ENCODE measurements at regions not wholly inside any gene's neighbourhood (a gene's known extent, or its start where the extent isn't known, plus 50 kb on each side); places are given as distances from the start of the nearest gene placed in this dataset.
A peak's percentile ranks its signal among the peaks of the same experiment; 100 is the strongest.

- Histone ChIP-seq H3K4me1 (ENCODE audit: insufficient read depth, low read length) (no peaks in the 10 kb centered on the region), H2AFZ (ENCODE audit: low read length) (no peak overlapping the region), H4K20me1 (ENCODE audit: insufficient read depth, low read length) (no peaks in the 10 kb centered on the region), H3K9me3 (ENCODE audit: low read depth, low read length) (no peaks in the 10 kb centered on the region), H3K79me2 (ENCODE audit: insufficient read depth, low read length) (no peaks in the 10 kb centered on the region), H3K27ac (ENCODE audit: low read depth, low read length) (no peak overlapping the region), H3K36me3 (ENCODE audit: insufficient read depth, low read length) (no peaks in the 10 kb centered on the region), H3K4me2 (ENCODE audit: insufficient read depth, low read length) (no peak overlapping the region), H3K4me3 (ENCODE audit: insufficient read depth, low read length) (no peak overlapping the region), H3K27me3 (ENCODE audit: insufficient read depth, low read length) (no peaks in the 10 kb centered on the region)
- no peak for TF ChIP-seq CTCF (IDR thresholded peaks at IDR 0.05; ENCODE audit: extremely low read depth, low read depth, low read length)
- no peak for DNase-seq (ENCODE audit: insufficient read length, low spot score, missing footprints)
Observed at GRCh38 chr15:48052946-48053345, 67.8 kb upstream of the SLC24A5 start.

- no peaks in the 10 kb centered on the region for H3K4me1 ChIP-seq (ENCODE audit: insufficient read depth, low read length)
- no peak for DNase-seq (ENCODE audit: insufficient read length, low spot score, missing footprints)
- no peak overlapping the region for H2AFZ ChIP-seq (ENCODE audit: low read length)
- H3K79me2 ChIP-seq (ENCODE audit: insufficient read depth, low read length) = no peaks in the 10 kb centered on the region
- no peak overlapping the region for H3K27ac ChIP-seq (ENCODE audit: low read depth, low read length)
- no peaks in the 10 kb centered on the region for H3K27me3 ChIP-seq (ENCODE audit: insufficient read depth, low read length)
- H3K4me2 ChIP-seq (ENCODE audit: insufficient read depth, low read length) = no peak overlapping the region
- H3K4me3 ChIP-seq (ENCODE audit: insufficient read depth, low read length) = no peak overlapping the region
- no peaks in the 10 kb centered on the region for H3K36me3 ChIP-seq (ENCODE audit: insufficient read depth, low read length)
- no peaks in the 10 kb centered on the region for H3K9me3 ChIP-seq (ENCODE audit: low read depth, low read length)
- no peak for TF ChIP-seq CTCF (IDR thresholded peaks at IDR 0.05; ENCODE audit: extremely low read depth, low read depth, low read length)
- H4K20me1 ChIP-seq (ENCODE audit: insufficient read depth, low read length) = no peaks in the 10 kb centered on the region
Observed at GRCh38 chr15:48058371-48058770, 62.4 kb upstream of the SLC24A5 start.

GRCh38 chr15:48059791-48060190 is 61.0 kb upstream of the SLC24A5 start:
- TF ChIP-seq CTCF (IDR thresholded peaks at IDR 0.05; ENCODE audit: extremely low read depth, low read depth, low read length) = no peak
- Histone ChIP-seq H3K79me2 (ENCODE audit: insufficient read depth, low read length) (no peaks in the 10 kb centered on the region), H3K27me3 (ENCODE audit: insufficient read depth, low read length) (no peaks in the 10 kb centered on the region), H3K9me3 (ENCODE audit: low read depth, low read length) (no peaks in the 10 kb centered on the region), H3K4me3 (ENCODE audit: insufficient read depth, low read length) (peak overlapping the region; percentile 51), H3K36me3 (ENCODE audit: insufficient read depth, low read length) (no peaks in the 10 kb centered on the region), H3K4me2 (ENCODE audit: insufficient read depth, low read length) (peak overlapping the region; percentile 64), H3K4me1 (ENCODE audit: insufficient read depth, low read length) (no peaks in the 10 kb centered on the region), H4K20me1 (ENCODE audit: insufficient read depth, low read length) (no peaks in the 10 kb centered on the region), H2AFZ (ENCODE audit: low read length) (peak overlapping the region; percentile 78), H3K27ac (ENCODE audit: low read depth, low read length) (no peak overlapping the region)
- DNase-seq (ENCODE audit: insufficient read length, low spot score, missing footprints) = no peak

- no peak overlapping the region for H2AFZ ChIP-seq (ENCODE audit: low read length)
- no peaks in the 10 kb centered on the region for H3K79me2 ChIP-seq (ENCODE audit: insufficient read depth, low read length)
- TF ChIP-seq CTCF (IDR thresholded peaks at IDR 0.05; ENCODE audit: extremely low read depth, low read depth, low read length) = no peak
- DNase-seq (ENCODE audit: insufficient read length, low spot score, missing footprints) = no peak
- no peak overlapping the region for H3K4me3 ChIP-seq (ENCODE audit: insufficient read depth, low read length)
- no peaks in the 10 kb centered on the region for H3K27me3 ChIP-seq (ENCODE audit: insufficient read depth, low read length)
- no peak overlapping the region for H3K27ac ChIP-seq (ENCODE audit: low read depth, low read length)
- no peak overlapping the region for H3K4me2 ChIP-seq (ENCODE audit: insufficient read depth, low read length)
- H4K20me1 ChIP-seq (ENCODE audit: insufficient read depth, low read length) = no peaks in the 10 kb centered on the region
- no peaks in the 10 kb centered on the region for H3K36me3 ChIP-seq (ENCODE audit: insufficient read depth, low read length)
- H3K4me1 ChIP-seq (ENCODE audit: insufficient read depth, low read length) = no peaks in the 10 kb centered on the region
- no peaks in the 10 kb centered on the region for H3K9me3 ChIP-seq (ENCODE audit: low read depth, low read length)
Observed at GRCh38 chr15:48060396-48060795, 60.4 kb upstream of the SLC24A5 start.

All from osteoblast (primary cell).